ENCODE measurements at regions not wholly inside any gene's neighbourhood (a gene's known extent, or its start where the extent isn't known, plus 50 kb on each side); places are given as distances from the start of the nearest gene placed in this dataset.
"Not testable (repeated sequence)": the region's sequence is repeated elsewhere in the genome, so short reads cannot be mapped to it uniquely, and the experiment has no call there.

DNA sequence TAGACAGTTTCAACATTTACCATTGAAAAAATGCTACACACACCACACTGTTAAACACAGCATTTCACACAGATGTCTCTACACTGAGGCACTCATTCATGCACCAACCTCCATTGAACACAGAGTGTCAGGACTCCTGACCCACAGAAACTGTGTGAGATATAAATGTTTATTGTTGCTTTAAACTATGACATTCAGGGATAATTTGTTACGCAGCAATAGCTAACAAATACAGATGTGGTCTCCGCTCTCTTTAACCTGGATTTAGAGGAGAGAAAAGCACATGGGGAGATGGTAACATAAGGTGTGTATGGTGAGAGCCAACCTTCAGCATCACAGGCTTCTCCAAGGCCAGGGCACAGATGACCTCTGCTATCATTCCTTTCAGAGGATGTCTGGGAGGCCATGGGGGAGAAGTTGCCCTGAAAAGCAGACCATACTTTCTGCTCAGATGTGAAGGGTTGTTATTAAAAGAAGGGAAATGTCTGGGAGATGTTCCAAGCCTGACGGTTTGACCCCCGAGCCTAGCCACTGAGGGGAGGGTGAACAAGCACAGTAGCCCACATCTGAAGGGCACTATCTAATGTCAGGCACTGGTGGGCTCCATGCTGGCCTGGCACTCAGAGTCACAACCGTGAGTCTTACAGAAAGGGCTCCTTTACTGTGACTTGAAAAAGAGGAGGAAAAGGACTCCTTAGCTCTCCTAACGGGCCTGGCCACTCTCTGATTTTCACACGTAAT lies 284.5 kb upstream of the TLE3 start:
- DNase-seq (ENCODE audit: extremely low read depth, low read depth) = no peak

DNA sequence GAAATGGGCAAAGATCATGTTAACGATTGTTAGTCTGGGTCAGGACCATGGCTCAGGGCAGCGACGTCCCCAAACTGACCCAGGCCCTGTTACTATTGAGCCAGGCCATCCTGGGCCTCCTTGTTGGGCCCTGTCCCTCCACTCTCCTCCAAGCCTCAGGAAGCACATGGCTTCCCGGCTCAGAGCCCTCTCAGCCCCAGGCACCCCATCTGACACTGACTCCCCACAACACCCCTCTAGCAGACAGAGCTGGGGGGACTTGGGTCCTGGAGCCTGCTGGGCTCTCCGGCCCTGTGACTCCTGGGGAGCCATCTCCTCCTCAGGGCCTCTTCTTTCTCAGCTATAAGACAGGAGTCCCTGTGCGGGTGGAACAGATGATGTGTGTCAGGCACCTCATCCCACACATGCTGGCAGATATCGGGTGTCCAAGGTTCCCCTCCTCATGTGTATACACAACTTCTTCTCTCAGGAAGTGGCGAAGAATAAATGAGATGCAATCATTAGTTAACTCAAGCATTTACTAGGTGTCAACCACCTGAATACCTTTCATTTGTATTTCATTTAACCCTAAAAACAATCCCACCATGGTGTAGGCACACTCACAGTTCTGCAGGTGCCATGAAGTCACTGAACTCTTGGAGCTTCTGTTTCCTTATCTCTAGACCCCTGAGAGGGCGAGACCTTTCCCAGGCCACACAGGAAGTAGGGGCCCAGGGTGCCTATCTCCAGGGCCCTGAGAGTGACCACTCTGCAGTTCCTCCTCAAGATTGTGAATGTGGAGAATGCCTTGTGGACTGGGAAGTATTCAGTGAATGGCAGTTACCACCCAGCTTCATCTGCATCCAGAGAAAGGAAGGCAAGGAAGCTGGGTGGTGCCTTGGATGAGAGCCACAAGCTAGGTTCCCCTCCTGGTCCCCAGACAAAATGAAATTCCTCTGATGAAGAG lies 282.5 kb upstream of the TLE3 start:
- DNase-seq (ENCODE audit: extremely low read depth, low read depth) = no peak

DNA sequence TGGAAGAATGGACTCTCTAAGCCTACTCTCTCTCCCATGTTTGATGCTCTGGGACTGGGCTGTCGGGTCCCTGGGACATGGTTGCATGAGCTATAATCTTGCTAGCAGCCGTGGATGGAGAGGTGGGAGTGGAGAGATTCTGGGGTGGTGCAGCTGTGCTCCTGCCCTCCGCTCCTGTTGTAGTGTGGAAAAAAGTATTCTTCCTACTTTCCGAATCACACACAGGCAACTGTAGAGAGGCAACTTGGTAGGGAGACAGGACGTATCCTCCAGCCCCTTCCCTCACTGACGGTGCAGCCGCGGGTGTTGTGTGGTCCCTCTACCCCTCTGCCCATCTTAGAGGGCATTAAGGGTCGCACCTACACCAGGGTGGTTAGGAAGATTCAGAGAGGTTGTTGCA lies 281.4 kb upstream of the TLE3 start:
- DNase-seq (ENCODE audit: extremely low read depth, low read depth) = no peak

DNA sequence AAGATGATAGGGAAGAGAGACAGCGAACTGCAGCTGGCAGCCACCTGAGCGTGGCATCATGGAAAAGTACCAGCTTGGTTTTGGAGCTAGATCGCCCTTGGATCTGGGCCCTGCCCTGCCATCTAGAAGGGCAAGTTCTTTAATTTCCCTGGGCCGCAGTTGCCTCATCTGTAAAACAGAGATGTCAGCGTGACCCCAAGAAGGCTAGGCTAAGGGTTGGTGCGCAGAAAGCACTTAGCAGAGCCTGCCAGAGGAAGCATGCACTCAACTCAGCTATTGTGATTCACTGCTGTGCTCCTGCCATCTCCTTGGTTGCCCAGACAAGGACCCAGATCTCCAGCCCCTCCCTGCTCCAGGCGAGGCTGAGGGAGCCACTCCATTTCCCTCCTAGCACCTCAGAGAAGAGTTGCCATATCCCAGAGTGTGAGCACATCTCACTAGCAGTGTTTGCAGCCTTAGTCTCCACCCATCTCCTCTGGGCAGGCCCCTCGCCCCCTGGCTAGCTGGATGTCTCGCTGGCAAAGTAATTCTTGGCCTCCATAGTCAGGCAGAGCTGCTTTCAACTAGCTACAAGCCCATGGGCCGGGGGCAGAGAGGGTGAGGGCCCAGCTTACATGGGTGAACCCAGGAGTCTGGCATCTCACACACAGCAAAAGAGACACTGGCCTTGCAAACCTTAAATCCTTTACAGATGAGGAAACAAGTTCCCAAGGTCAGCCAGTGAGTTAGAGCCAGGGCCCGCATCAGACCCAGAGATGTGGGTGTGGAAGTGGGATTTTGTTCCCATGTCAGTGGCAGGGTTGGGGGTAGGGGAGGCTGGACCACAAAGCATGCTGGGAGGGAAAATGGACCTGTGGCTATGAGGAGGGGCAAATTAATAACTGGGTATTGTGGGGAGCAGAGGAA lies 280.7 kb upstream of the TLE3 start:
- DNase-seq (ENCODE audit: extremely low read depth, low read depth) = no peak

DNA sequence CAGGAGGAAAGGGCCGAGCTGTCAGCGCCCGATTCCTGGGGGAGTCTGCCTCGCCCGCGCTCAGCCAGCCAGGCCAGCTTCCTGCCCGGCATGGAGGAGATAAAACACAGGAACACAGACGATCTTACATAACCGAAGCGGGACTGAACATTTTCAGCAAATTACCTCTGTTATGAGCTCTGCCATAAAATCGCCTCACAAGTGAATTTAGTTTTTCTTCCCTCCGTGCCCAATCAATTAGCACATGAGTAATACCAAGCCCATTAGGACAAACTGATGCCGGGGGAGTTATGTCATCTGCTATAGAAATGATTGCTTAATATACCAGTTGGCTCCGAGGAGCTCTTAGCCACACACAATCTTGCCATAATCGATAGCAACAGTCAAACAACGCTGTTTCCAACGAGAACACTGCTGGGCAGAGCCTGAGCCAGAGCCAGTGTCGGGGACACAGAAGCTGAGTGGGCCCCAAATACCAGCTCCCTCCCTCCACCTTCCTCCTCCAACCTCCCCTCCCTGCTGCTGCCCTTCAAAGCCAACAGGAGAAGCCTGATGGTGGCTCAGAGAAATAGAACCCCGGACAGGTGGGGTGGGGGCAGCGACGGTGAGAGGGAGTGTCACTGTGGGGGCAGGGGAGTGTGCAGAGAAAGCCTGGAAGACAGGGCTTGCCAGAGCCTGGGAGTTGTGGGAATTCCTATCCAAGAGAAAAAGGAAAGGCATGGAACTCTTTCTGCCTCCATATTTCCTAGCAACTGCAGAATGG lies 279.4 kb upstream of the TLE3 start:
- DNase-seq (ENCODE audit: extremely low read depth, low read depth) = no peak

DNA sequence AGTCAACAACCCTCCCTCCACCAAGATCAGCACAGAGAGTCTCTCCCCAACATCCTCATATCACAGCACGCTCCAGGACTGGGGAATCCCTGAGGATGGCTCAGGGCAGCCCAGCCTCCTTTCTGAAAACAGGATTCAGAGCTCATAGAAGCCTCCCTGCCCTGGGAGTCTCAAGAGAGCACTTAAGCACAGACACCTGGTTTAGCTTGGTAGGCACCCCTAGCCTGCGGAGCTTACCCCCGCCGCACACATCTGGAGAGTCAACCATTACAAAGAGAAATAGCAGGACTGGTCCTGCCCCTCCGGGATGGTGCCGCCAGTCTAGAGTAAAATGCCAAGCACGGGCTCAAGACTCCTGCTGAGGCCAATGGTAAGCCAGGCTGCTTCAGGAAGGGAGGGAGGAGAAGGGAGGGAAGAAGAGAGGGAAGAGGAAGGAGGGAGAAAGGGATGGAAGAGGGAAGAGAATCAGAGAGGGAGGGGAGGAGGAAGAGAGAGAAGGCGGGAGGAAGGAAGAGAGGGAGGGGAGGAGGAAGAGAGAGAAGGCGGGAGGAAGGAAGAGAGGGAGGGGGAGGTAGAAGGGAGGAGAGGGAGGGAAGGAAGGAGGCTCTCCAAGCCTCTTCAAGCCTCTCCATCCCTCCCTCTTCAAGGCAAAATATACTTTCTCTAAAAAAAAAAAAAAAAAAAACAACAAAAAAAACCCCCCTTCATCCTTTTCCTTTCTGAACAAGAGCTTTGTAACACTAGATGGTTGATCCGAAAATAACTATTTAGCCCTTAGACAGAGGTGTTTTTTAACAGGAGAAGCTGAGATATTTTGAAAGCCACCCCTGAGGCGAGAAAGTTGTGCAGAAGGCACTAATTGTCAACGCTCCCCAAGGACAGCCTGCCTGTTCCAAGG lies 278.6 kb upstream of the TLE3 start:
- no peak for DNase-seq (ENCODE audit: extremely low read depth, low read depth)

DNA sequence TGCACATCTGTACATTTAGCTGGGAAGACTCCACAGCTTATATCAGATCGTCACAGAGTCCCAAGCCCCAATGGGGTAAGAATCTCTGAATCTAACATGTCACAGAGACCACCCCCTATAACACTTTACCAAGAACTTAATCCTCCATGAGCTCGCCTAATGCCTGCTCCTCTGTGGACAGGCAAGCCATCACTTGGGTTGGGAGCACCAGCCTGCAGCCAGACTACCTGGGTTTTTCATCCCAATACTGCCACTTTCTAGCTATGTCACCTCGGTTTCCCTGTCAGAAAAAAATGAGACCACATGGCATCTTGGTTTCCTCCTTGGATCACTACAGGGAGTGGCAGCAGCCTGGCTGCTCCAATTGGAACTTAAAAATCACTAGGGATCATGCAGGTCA lies 277.9 kb upstream of the TLE3 start:
- DNase-seq (ENCODE audit: extremely low read depth, low read depth) = no peak

DNA sequence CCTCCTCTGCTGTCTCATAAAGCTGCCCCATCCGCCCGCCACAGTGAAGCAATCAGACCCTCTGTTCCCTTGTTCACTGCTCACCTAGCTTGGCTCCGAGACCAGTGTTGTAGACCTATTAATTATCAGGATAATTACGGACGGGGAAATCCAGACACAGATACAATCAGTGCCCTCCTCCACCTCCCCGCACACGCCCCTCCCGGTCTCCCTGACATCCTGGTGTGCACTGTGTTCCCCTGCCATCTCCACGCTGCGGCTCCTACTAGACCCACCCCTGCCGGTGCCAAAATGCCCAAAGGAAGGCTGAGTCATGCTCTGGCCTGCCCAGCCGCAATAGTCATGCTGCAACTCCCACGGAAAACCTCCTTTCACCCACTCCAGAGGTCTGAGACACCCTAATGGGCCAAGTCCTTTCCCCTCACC lies 277.3 kb upstream of the TLE3 start:
- DNase-seq (ENCODE audit: extremely low read depth, low read depth) = peak; percentile 49

DNA sequence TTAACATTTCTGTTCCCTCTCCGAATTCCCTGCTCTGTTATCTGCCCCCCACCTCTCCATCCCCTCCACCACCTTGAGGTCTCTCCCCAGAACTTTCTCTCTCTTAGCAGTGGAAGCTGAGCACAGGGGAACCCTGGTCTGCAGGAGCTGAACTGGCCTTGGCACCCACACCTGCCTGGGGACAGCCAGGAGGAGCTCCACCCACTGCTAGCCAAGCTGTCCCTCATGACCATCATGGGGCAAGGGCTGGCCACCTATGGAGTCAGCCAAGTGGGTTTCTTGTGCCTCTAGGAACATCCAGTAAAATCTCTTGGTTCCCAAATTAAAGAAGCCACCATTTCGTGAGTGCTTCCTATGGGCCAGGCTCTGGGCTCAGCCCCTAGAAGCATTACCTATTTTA lies 276.4 kb upstream of the TLE3 start:
- DNase-seq (ENCODE audit: extremely low read depth, low read depth) = no peak

DNA sequence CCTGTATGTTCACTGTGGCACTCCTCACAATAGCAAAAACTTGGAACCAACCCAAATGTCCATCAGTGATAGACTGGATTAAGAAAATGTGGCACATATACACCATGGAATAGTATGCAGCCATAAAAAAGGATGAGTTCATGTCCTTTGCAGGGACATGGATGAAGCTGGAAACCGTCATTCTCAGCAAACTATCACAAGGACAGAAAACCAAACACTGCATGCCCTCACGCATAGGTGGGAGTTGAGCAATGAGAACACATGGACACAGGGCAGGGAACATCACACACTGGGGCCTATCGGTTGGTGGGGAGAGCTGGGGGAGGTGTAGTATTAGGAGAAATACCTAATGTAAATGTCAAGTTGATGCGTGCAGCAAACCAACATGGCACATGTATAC lies 275.7 kb upstream of the TLE3 start:
- not testable (repeated sequence) for DNase-seq (ENCODE audit: extremely low read depth, low read depth)

DNA sequence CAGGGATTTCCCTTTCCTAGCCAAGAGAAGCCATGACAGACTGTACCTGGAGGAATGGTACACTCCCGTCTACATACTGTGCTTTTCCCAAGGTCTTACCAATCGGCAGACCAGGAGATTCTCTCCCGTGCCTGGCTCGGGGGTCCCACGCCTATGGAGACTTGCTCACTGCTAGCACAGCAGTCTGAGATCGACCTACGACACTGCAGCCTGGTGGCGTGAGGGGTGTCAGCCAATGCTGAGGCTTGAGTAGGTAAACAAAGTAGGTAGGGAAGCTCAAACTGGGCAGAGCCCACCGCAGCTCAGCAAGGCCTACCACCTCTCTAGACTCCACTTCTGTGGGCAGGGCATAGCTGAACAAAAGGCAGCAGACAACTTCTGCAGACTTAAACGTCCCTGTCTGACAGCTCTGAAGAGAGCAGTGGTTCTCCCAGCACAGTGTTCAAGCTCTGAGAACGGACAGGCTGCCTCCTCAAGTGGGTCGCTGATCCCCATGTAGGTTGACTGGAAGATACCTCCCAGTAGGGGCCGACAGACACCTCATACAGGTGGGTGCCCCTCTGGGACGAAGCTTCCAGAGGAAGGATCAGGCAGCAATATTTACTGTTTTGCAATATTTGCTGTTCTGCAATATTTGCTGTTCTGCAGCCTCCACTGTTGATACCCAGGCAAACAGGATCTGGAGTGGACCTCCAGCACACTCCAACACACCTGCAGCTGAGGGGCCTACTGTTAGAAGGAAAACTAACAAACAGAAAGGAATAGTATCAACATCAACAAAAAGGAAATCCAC lies 270.4 kb upstream of the TLE3 start:
- not testable (repeated sequence) for DNase-seq (ENCODE audit: extremely low read depth, low read depth)

DNA sequence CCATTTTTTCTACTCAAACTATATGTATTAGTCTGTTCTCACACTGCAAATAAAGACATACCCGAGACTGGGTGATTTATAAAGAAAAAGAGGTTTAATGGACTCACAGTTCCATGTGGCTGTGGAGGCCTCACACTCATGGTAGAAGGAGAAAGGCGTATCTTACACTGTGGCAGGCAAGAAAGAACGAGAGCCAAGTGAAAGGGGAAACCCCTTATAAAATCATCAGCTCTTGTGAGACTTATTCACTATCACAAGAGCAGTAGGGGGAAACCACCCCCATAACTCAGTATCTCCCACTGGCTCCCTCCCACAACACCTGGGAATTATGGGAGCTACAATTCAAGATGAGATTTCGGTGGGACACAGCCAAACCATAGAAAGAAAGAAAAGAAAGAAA lies 266.3 kb upstream of the TLE3 start:
- DNase-seq (ENCODE audit: extremely low read depth, low read depth) = not testable (repeated sequence)

DNA sequence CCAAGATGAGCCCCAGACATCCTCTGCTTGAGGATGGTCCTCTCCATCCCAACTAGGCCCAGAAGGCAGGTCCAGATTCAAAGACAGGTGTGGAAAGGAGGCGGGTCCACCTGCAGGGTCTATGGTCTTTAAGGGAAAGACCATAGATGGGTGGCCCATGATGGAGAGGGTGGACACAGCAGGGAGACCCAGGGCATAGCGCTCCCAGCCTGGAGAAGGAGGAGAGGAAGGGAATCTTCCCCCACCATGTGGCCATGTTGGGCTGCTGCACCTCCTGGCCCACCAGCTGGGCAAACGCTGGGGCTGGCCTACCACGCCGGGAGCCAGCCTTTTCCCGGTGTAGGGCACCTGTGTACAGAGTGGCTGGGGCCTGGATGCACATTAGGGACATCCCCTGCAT lies 265.2 kb upstream of the TLE3 start:
- peak; percentile 23 for DNase-seq (ENCODE audit: extremely low read depth, low read depth)

DNA sequence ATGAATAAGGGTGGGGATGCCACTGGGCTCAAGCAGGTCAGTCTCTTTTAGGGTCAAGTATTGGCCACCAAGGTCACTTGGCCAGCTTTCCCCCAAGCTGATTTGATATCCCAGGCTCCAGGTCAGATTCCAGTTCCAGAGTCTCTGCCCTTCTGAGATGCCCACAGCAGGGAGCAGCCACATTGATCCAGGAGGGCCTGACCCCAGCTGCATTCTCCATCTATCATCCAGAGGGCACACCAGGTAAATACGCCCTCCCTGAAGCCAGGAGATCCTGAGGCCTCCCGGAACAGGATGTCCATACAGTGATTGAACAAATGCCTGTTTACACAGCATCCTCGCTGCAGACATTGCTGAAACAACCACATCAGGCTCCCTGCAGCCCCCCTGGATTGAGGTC lies 264.6 kb upstream of the TLE3 start:
- no peak for DNase-seq (ENCODE audit: extremely low read depth, low read depth)

DNA sequence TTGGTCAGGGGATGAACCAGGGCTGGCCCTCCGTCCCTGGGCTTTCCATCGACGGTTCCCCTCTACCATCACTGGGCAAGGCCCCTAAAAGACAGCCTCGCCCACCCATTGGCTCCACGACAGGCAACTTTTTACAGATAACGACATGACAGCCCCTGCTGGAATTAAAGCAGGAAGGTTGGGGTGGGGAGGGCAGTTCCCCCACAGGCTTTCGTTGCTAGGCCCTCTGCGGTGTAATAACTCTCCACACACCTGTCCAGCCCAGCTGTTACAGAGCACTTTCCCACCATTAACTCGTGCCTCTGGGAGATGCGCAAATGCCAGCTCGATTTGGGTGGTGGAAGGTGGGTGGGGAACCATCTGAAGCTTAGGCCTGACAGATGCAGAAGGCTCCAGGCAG lies 264.2 kb upstream of the TLE3 start:
- DNase-seq (ENCODE audit: extremely low read depth, low read depth) = no peak

DNA sequence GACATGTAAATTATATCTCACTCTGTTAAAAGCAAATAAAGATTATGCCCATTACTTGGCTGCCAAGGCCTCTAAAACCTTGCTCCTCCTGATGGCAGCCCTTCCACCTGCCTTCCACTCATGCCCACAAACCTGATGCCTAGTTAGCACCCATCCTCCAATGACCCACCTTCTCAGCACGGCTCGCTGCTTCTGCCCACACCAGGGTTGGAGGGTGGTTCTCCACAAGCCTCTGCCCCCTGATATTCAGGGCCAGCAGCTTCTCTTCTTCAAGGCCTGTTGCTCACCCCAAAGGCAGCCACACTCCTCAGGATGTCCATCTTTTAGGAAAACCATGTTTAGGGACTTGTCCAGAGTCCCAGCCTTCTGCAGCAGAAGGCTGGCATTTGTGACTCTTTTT lies 263.4 kb upstream of the TLE3 start:
- DNase-seq (ENCODE audit: extremely low read depth, low read depth) = no peak

DNA sequence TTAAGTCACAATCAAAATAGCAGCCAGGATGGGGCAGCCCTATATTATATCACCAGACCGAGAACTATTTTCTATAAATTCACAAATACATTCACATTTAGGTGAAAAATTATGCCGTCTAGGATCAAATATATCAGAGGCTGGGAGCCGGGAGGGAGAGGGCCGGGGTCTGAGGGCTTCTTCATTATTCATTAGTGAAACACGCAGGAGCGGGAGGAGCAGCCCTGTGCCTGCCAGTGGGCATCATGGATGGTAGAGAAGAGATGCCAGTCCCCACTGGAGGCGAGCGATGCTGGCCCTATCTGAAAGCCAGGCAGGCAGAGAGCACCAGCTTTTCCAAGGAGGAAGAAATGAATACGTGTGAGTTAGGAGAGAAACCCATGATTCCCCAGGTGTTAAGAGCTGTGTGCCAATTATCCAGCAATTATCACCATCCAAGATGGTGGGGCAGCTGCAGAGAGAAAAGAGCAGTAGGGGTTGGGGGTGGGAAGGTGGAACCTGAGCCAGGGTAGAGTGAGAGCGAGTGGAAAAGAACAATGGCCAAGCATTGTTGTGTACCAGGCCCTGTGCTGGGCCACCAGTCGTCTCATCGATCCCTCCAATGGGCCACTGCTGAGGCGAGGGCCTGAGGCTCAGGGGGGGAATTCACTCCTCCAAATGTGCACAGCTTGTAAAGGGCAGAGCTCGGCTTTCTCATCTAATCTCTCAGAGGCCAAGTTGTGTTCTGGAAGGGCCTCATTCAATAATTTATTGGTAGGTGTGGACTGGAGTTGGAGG lies 261.3 kb upstream of the TLE3 start:
- DNase-seq (ENCODE audit: extremely low read depth, low read depth) = no peak

Measured in NCI-H460 (cell line).